Kidney epithelial cell (primary cell): ENCODE measurements at regions not wholly inside any gene's neighbourhood (a gene's known extent, or its start where the extent isn't known, plus 50 kb on each side); places are given as distances from the start of the nearest gene placed in this dataset.
"Not testable (repeated sequence)": the region's sequence is repeated elsewhere in the genome, so short reads cannot be mapped to it uniquely, and the experiment has no call there.

Experiments used
- DNase-seq: peaks from one replicate; pipeline ENCODE4 v3.0.0-alpha.2; 2010; ENCODE audit warnings: low read depth
- H3K27me3 ChIP-seq: 2 replicates; pipeline ENCODE4 v1.6.0; 2011; ENCODE audit warnings: low read length; ENCODE audit not compliant: control insufficient read depth, insufficient read depth
- H3K36me3 ChIP-seq: 2 replicates; pipeline ENCODE4 v1.5.1; 2011; ENCODE audit warnings: low read length; ENCODE audit not compliant: control insufficient read depth, insufficient read depth
- H3K4me3 ChIP-seq: 2 replicates; pipeline ENCODE4 v1.5.1; 2011; ENCODE audit warnings: low read depth, mild to moderate bottlenecking, control low read depth, low read length
- TF ChIP-seq, protein P1 (sequence below): IDR thresholded peaks from 2 replicates; pipeline ENCODE4 v1.5.1; 2011; ENCODE audit warnings: mild to moderate bottlenecking, moderate library complexity, low read length, control low read depth, inconsistent platforms; ENCODE audit not compliant: insufficient read depth, poor library complexity, severe bottlenecking

- TF ChIP-seq, protein P1, sequence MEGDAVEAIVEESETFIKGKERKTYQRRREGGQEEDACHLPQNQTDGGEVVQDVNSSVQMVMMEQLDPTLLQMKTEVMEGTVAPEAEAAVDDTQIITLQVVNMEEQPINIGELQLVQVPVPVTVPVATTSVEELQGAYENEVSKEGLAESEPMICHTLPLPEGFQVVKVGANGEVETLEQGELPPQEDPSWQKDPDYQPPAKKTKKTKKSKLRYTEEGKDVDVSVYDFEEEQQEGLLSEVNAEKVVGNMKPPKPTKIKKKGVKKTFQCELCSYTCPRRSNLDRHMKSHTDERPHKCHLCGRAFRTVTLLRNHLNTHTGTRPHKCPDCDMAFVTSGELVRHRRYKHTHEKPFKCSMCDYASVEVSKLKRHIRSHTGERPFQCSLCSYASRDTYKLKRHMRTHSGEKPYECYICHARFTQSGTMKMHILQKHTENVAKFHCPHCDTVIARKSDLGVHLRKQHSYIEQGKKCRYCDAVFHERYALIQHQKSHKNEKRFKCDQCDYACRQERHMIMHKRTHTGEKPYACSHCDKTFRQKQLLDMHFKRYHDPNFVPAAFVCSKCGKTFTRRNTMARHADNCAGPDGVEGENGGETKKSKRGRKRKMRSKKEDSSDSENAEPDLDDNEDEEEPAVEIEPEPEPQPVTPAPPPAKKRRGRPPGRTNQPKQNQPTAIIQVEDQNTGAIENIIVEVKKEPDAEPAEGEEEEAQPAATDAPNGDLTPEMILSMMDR = no peak
- H3K27me3 ChIP-seq = no peaks in the 10 kb centered on the region
- no peaks in the 10 kb centered on the region for H3K36me3 ChIP-seq
- no peak for DNase-seq
- H3K4me3 ChIP-seq = no peak overlapping the region
Observed at GRCh38 chr6:157727629-157728182, 95.3 kb upstream of the SNX9 start.

DNA sequence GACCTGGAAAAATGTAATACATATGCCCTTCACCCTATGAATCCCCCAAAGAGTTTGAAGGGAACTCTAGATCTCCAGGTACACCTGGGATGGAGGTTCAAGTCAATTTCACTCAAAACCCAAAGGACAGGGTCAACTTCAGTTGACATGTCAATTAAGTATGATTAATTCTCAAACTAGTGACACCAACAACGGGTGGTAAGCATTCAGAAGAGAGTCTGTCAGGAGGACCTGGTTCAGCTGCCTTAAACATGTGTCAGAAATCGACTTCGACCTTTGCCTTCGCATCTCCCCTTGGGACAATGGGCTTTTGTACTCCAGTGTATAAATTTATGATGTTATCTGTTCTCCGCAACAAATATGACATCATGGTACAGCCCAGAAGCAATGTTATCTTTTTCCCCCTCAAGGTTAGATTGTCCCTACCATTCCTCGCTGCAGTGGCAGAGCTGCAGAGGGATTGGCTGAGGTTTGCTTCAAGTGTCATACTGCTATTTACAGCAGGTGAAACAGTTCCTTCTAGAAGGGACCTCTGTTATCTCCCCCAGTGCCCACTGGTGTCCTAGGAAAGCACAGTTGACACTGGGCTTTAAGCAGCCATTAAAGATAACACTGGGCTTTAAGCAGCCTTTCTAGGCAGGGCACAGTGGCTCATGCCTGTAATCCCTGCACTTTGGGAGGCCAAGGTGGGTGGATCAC lies 94.7 kb upstream of the SNX9 start:
- TF ChIP-seq, protein P1 = no peak
- no peak for DNase-seq

DNA sequence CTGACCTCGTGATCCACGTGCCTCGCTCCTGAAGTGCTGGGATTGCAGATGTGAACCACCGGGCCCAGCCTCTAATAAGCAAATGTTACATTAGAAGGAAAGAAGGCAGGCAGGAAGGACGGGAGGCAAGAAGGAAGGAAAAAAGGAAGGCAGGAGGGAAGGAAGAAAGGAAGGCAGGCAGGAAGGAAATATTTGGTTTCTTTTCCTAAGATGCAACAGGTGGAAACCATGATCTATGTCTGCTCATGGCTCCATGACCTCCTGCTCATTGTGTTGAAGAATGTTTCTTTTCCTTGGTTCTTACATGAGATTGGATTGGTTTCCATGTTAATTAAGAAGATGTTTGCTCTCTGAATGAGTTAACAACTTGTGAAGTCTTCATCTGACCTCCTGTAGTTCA lies 91.8 kb upstream of the SNX9 start:
- TF ChIP-seq, protein P1 = no peak
- no peaks in the 10 kb centered on the region for H3K36me3 ChIP-seq
- no peak for DNase-seq
- no peak overlapping the region for H3K4me3 ChIP-seq
- H3K27me3 ChIP-seq = no peaks in the 10 kb centered on the region

More for the DNA sequence above, 94.7 kb upstream of the SNX9 start:
- Histone ChIP-seq H3K36me3 (no peaks in the 10 kb centered on the region), H3K4me3 (no peak overlapping the region), H3K27me3 (no peaks in the 10 kb centered on the region)

DNA sequence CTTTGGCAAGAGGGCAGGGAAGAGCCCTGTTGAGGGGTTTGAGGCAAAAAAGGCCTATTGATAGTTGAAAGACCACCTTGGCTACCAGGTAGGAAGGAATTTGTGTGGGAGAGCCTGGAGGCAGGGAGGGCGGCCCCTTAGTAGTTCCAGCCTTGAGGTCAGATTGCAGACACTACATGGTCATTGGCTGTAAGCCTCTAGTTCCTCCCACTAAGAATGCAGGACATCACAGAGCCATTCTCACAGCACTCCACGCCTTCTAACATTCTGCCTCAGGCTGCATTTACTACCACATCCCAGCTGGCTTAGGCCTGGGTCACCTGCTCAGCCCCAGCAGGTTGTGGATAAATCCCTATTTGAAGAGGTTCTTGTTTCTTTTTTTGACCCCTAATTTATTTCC lies 91.0 kb upstream of the SNX9 start:
- Histone ChIP-seq H3K4me3 (no peak overlapping the region), H3K36me3 (no peaks in the 10 kb centered on the region), H3K27me3 (no peaks in the 10 kb centered on the region)
- TF ChIP-seq, protein P1 = no peak
- DNase-seq = no peak

DNA sequence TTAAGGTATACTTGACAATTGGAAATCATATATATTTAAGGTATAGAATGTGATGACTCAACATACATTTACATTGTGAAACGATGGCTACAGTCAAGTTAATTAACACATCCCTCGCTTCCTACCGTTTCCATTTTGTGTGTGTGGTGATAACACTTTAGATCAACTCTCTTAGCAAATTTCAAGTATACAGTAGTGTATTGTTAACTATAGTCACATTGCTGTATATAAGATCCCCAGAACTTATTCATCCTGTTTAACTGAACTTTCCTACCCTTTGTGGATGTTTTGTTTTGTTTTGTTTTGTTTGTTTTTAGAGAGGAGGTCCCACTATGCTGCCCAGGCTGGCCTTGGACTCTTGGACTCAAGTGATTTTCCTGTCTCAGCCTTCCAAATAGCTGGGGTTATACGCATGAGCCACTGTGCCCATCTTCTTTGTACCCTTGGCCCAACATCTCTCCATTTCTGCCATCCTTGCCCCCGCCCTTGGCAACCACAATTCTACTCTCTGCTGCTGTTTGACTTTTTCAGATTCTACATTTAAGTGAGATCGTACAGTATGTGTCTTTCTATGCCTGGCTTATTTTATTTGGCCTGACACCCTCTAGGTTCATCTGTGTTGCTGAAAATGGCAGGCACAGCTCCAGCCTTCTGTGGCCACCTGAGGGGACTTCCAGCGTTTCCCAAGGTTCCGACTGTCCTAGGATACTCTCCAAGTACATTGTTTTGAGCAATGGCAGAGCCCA lies 90.5 kb upstream of the SNX9 start:
- no peak for DNase-seq
- H3K27me3 ChIP-seq = no peaks in the 10 kb centered on the region
- H3K36me3 ChIP-seq = no peaks in the 10 kb centered on the region
- TF ChIP-seq, protein P1 = no peak
- H3K4me3 ChIP-seq = no peak overlapping the region

DNA sequence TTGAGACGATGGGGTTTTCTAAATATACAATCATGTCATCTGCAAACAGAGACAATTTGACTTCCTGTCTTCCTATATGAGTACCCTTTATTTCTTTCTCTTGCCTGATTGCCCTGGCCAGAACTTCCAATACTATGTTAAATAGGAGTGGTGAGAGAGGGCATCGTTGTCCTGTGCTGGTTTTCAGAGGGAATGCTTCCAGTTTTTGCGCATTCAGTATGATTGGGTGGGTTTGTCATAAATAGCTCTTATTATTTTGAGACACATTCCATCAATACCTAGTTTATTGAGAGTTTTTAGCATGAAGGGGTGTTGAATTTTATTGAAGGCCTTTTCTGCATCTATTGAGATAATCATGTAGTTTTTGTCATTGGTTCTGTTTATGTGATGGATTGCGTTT lies 86.5 kb upstream of the SNX9 start:
- not testable (repeated sequence) for DNase-seq, H3K36me3 ChIP-seq, H3K4me3 ChIP-seq, H3K27me3 ChIP-seq
